ENCODE measurements at regions not wholly inside any gene's neighbourhood (a gene's known extent, or its start where the extent isn't known, plus 50 kb on each side); places are given as distances from the start of the nearest gene placed in this dataset.
"Not testable (repeated sequence)": the region's sequence is repeated elsewhere in the genome, so short reads cannot be mapped to it uniquely, and the experiment has no call there.

GRCh38 chr2:111383311-111383710, 262.6 kb downstream of the BCL2L11 start:
- not testable (repeated sequence) for TF ChIP-seq SUZ12 (IDR thresholded peaks at IDR 0.05; ENCODE audit: extremely low read depth, insufficient read depth, insufficient read length); ZNF274 (IDR thresholded peaks at IDR 0.05; ENCODE audit: low read depth, low read length)

Data from NT2/D1 (cell line).